ENCODE measurements at regions not wholly inside any gene's neighbourhood (a gene's known extent, or its start where the extent isn't known, plus 50 kb on each side); places are given as distances from the start of the nearest gene placed in this dataset.

GRCh38 chr2:172279214-172279613 is 148.2 kb upstream of the ITGA6 start:
- intact Hi-C loops (cut with DNase I): no loop called here
- Histone ChIP-seq H3K27ac (no peak overlapping the region), H3K4me3 (no peak overlapping the region), H3K4me1 (no peaks in the 10 kb centered on the region), H3K9me3 (no peaks in the 10 kb centered on the region), H3K36me3 (no peaks in the 10 kb centered on the region), H3K27me3 (no peaks in the 10 kb centered on the region)
- ATAC-seq (no peak), DNase-seq (no peak), FAIRE-seq (no peak)
- TF ChIP-seq, protein P1, sequence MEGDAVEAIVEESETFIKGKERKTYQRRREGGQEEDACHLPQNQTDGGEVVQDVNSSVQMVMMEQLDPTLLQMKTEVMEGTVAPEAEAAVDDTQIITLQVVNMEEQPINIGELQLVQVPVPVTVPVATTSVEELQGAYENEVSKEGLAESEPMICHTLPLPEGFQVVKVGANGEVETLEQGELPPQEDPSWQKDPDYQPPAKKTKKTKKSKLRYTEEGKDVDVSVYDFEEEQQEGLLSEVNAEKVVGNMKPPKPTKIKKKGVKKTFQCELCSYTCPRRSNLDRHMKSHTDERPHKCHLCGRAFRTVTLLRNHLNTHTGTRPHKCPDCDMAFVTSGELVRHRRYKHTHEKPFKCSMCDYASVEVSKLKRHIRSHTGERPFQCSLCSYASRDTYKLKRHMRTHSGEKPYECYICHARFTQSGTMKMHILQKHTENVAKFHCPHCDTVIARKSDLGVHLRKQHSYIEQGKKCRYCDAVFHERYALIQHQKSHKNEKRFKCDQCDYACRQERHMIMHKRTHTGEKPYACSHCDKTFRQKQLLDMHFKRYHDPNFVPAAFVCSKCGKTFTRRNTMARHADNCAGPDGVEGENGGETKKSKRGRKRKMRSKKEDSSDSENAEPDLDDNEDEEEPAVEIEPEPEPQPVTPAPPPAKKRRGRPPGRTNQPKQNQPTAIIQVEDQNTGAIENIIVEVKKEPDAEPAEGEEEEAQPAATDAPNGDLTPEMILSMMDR (IDR thresholded peaks at IDR 0.05): no peak
- WGBS, 2 donors: 89 to 96% methylated on average over 5 of the region's 5 CpGs

DNA sequence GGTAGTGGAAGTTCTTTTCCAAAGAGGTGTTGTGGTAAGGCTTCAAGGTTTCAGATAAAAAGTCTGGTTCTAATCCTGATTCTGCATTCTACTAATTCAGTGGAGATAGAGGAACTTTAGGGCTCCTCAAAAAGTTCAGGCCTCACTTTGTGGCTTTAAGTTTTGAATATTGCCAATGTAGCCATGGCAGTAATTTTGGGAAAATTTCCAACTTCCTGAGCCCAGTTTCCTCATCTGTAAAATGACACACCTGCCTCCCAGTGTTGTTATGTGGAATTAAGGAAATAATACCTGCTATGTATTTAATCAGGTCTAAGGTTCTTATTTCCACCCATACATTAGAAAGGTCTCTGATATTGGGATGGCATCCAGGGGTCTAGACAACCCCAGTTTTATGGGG is 147.6 kb upstream of the ITGA6 start:
- no peak for ATAC-seq
- H3K27me3 ChIP-seq: no peaks in the 10 kb centered on the region
- no peaks in the 10 kb centered on the region for H3K9me3 ChIP-seq
- no peak for DNase-seq
- intact Hi-C loops (cut with DNase I): no loop called here
- TF ChIP-seq, protein P1 (IDR thresholded peaks at IDR 0.05): no peak
- H3K4me3 ChIP-seq: no peak overlapping the region
- no peaks in the 10 kb centered on the region for H3K36me3 ChIP-seq
- no peak overlapping the region for H3K27ac ChIP-seq
- no peak for FAIRE-seq
- H3K4me1 ChIP-seq: no peaks in the 10 kb centered on the region

GRCh38 chr2:172280571-172281361 is 146.6 kb upstream of the ITGA6 start:
- ATAC-seq: peak in 2 of 4 donors; percentile 58 to 77
- 69 to 73% methylated on average over 6 of the region's 6 CpGs for WGBS, 2 donors
- intact Hi-C loops (cut with DNase I): no loop called here
- no peak for FAIRE-seq
- Histone ChIP-seq H3K9me3 (no peaks in the 10 kb centered on the region), H3K36me3 (no peaks in the 10 kb centered on the region), H3K4me1 (no peaks in the 10 kb centered on the region), H3K4me3 (no peak overlapping the region), H3K27ac (no peak overlapping the region), H3K27me3 (no peaks in the 10 kb centered on the region)
- DNase-seq: peak in 1 of 6 donors; percentile 42
- TF ChIP-seq, protein P1 (IDR thresholded peaks at IDR 0.05): no peak

DNA sequence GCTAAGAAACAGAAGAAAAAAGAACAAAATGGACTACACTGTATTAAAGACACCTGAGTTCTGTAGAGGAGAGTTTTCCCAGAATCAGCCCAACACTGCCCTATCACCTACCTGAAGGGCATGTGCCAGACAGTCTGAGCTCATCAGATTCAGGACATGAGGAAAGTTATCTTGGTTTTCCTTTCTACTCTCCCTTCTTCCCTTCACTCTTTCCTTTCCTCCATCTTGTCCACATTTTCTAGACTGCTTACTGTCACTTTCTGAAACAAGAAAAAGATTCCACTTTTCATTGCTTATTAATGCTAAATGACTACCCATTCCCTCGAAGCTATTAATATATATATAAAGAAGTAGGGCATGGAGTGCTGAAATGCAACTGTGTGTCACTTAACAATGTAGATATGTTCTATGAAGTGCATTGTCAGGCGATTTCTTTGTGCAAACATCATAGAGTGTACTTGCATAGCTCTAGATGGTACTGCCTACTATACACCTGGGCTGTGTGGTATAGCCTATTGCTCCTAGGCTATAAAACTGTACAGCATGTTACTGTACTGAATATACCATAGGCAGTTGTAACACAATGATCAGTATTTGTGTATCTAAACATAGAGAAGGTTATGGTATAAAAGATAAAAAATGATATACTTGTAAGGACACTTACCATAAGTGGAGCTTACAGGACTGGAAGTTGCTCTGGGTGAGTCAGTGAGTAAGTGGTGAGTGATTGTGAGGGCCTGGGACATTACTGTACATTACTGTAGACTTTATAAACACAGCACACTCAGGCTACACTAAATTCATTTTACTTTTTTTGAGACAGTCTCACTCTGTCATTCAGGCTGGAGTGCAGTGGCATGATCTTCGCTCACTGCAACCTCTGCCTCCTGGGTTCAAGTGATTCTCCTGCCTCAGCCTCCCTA is 145.5 kb upstream of the ITGA6 start:
- H3K27ac ChIP-seq: no peak overlapping the region
- H3K9me3 ChIP-seq: no peaks in the 10 kb centered on the region
- DNase-seq (no peak), ATAC-seq (no peak), FAIRE-seq (no peak)
- 80 to 82% methylated on average over 3 of the region's 3 CpGs for WGBS, 2 donors
- no peaks in the 10 kb centered on the region for H3K27me3 ChIP-seq
- H3K36me3 ChIP-seq: no peaks in the 10 kb centered on the region
- no peak overlapping the region for H3K4me3 ChIP-seq
- TF ChIP-seq, protein P1 (IDR thresholded peaks at IDR 0.05): no peak
- intact Hi-C loops (cut with DNase I): no loop called here
- H3K4me1 ChIP-seq: no peaks in the 10 kb centered on the region
